NOMO-1 (cell line): ENCODE measurements at regions not wholly inside any gene's neighbourhood (a gene's known extent, or its start where the extent isn't known, plus 50 kb on each side); places are given as distances from the start of the nearest gene placed in this dataset.

Experiments used
- DNase-seq, 2 experiments: peaks; one replicate each; lab custom pipeline; 2025; ENCODE audit not compliant: unreplicated experiment in 2 of 2; lab: John Stamatoyannopoulos, UW

DNA sequence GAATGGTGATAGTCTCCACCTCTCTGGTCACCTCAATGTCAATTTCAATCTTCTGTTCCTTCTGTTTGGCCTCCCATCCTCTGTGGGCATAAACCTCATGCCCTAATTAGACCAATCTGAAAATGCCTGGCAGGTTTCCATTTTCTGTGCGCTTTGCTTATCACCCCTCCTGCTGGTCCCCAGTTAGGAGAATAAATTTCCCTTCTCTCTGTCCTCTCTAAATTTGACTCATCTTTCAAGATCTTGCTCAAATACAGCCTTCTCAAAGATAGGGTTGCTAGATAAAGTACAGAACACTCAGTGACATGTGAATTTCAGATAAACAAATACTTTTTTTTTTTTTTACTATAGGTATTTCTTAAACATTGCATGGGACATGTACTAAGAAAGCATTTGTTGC is 69.4 kb upstream of the CD180 start:
- no peak for DNase-seq

DNA sequence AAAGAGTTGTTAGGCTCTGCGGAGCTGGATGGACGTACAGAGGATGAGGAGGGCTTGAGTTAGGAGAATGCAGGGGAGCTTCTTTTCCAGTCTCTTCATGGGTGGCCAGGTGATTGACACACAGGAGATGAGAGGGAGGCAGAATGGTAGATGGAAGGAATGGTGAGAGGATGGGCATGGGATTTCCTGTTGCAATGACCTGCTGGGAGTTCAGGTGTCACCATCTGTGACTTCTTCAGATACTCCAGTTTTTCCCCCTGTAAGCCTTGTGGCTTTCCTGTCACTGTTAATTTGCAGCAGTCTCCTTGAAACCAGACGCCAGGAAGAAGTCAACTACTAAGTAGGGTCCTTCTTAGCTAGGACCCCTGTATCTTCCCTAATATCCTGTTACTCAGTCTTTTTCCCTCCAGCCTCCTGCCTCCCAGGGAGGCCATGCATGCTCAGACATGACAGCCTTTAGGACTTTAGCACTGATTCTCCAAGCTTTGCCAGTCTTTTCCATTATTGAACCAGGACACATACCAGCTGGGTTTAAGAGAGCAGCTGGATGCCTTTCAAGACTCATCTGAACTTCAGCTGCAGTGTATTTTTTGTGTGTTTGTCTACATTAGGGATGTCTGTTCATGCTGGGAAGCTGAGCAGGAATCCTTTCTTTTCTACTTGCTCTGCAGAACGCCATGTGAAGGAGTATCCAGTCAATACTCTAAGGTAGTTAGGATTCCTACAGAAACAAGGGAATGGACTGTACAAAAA is 67.2 kb upstream of the CD180 start:
- no peak for DNase-seq

DNA sequence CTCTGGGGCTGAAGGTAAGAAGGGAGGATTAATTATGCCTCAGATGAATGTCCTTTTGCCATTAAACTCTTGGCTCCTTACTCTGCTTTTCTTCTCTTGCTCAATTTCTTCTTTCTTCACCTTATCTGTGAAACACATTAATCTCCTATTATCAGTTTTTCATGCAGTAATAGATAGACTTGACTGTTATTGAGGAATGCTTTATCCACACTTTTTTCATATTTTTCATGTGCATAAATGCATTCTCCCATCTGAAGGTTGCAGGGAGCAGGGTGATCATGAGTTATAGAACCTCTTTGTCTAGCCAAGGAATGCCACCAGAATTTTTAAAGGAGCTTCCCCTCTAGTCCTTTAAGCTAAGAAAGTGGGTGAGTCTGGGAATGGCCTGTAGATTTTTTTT is 66.4 kb upstream of the CD180 start:
- no peak for DNase-seq

DNA sequence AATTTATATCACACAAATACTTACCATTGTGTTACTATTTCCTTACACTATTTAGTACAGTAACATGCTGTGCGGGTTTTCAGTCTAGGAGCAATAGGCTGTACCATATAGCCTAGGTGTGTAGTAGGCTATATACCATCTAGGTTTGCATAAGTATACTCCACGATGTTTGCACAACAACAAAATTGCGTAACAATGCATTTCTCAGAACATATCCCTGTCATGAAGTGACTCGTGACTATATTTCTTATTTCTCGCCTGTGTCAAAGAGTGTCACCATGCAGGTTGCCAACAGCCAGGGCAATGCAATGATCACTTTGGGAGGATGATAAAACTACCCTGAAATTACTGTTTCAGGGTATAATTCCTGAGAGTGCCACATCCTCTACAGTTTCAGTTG is 65.6 kb upstream of the CD180 start:
- DNase-seq: no peak

DNA sequence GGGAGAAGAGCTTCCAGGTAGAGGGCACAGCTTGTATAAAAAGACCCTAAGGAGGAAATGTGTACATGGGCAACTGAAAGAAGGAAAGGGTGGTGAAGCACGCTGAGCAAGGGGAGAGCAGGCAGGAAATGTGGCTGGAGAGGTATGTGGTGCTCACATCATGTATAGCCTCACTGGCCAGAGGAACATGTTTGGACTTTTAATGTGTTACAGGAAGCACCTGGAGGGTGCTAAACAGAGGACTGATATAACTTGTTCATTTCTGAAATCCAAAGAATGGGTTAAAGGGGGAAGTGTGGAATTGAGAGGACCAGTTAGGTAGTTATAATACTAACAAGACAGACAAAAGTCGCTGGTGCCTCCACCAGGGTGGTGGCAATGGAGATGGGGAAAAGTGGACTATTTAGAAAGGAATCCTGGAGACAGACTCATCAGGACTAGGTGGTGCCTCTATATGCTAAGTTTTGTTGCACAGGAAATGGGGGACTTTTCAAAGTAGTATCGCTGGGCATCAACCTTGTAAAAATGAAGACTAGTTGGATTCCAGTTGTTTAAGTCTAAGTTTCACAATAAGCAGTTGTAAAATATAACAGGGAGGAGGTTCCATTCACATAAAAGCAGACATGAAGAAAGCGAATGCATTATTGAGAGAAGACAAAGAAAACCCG is 63.1 kb upstream of the CD180 start:
- DNase-seq: no peak

DNA sequence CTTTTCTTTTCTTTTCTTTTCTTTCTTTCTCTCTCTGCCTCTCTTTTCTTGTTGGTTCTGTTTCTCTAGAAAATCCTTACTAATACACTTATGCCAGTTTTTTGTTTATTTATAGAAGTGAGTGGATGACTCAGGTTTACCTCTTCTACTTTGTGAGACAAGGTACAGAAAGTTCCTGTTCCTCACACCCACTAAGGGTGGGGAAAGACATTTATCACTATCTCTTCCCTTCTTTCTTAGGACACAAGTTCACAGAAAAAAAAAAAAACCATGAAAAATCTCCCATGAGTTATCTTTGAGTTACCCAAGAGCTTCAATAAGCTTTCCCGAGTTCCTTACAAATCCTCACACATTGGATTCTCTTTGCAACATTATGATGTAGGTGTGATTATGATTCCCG is 60.9 kb upstream of the CD180 start:
- no peak for DNase-seq

DNA sequence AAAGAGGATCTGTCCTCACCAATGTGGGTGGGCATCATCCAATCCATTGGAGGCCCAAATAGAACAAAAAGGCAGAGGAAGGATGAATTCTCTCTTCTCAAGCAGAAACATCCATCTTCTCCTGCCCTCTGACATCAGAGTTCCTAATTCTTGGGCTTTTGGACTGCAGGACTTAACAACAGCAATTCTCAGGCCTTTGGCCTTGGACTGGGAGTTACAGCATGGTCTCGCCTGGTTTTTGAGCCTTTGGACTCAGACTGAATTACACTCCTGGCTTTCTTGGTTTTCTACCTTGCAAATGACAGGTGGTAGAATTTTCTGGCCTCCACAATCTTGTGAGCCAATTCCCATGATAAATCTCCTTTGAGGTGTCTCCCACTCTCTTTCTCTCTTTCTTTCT is 60.5 kb upstream of the CD180 start:
- no peak for DNase-seq

DNA sequence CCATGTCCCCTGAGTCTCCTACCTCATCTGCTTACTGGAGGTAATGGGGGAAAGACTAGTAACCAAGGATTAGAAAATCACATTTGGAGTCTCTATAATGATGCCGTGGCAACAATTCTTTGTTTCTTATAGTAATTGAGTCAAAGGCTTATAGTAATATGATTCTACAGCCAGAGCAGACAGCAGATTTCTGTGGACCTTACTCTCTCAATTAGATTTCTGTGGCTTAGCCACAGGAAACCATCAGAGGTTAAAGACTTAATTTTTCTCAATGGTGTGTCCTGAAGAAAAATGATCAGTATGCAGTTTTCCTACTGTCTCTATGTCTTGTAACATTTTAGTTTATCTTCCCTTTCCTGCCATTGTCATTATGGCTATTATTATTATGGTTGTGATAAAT is 59.3 kb upstream of the CD180 start:
- no peak for DNase-seq

DNA sequence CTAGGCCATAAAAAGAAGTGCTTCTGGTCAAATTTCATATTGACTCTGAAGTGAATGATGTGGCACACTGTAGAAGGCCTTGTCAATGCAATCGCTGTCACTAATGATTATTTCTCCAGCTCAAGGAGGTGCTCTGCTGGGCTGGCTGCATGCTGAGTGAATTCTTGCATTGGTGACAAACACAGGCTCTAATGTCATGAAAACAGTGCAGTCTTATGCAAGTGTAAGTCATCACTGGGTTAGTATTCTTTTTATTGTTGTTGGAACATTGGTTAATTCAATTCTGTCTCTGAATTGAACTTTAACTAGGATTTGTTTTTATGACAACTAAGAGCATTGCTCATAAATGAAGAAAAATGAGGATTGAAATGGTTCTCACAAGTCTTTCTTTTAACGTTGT is 57.3 kb upstream of the CD180 start:
- no peak for DNase-seq

DNA sequence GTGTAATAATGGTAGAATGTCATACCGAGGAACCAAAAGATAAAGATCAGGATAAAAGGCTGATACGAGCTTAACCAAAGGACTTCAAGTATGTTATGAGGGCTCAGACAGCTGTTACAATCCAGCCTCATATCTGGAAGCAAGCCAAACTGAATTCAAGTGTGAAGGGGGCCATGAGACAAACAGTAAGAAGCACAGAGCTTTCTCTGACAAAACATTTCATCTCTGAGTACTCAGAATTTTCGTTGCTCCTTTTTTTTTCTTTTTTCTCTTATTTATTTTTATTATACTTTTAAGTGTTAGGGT is 52.9 kb upstream of the CD180 start:
- DNase-seq: no peak

DNA sequence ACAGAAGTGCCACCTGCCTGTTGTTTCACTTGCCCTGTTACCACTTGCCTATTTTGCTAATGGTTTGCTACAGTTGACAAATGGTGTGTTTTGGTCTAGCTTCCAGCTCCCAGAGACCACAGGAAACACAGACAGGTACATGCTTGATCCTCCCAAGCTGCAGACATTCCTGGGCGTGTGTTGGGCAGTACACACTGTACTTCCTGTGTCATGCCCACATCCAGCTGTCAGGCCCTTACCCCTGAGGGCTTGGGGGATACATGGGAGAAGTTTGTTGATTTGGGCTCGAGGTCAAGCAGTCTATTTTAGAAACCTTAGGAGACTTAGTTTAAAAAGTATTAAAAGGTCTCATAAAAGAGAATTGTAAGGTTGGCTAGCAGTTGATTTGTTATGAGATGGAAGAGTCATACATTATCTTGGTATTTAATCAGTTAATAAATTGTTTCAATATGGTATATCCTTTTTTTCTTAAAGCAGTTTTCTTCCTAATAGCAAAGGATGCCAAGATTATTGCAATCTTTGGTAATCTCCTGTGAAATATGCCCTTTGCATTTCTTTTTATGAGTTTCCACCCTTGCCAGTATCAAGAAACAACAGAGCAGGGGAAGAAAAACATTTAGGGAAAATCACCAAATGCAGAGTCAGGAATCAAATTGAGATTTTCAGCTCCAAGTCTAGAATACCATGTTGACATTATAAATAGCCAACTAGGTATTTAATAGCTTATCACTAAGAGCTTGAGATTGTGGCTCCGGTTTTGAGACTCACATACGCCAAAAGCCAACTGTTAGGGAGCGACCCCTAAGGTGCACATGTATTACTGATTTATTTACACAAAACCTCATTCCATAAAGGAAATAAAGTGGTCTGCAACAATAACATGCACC is 52.3 kb upstream of the CD180 start:
- DNase-seq: no peak

DNA sequence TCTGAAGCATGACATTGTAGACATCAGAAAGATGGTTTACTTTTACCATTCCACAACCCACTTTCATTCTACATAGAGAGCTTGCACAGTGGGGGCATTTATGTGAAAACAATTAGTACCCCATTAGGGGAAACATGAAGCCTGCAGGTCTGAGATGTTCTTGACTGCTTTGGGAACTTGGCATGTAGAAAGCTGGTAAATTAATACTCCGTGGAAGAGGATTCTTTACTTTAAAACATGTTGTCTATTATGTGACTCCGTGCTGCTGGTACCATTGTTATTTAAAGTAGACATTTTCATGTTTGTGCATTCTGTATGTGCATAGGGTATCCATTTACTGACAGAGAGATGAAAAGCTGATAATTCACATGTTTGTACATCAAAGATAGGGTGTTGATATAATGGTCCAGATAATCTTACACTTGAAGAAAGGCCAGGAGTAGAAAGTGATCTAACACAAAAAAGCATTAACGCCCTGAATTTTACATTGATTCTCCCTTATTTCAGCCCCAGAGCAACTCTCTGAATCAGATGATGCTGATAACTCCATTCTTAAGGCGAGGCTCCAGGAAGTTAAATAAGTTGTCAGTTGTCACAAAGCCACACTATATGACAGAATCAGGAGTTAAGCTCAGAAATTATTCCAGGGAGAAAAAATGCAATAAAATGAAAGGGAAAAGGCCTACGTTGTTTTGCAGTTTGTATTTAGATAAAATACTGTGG is 50.1 kb upstream of the CD180 start:
- no peak for DNase-seq
